ENCODE measurements at regions not wholly inside any gene's neighbourhood (a gene's known extent, or its start where the extent isn't known, plus 50 kb on each side); places are given as distances from the start of the nearest gene placed in this dataset.
"Not testable (repeated sequence)": the region's sequence is repeated elsewhere in the genome, so short reads cannot be mapped to it uniquely, and the experiment has no call there.

- DNase-seq = no peak
Observed at GRCh38 chr7:34497153-34497777, 160.8 kb upstream of the NPSR1 start.

GRCh38 chr7:34501156-34501555 lies 156.9 kb upstream of the NPSR1 start:
- no peak for DNase-seq

- no peak for DNase-seq
Observed at GRCh38 chr7:34507191-34507590, 150.8 kb upstream of the NPSR1 start.

- DNase-seq = no peak
Observed at GRCh38 chr7:34523226-34523918, 134.6 kb upstream of the NPSR1 start.

- no peak for DNase-seq
Observed at GRCh38 chr7:34530259-34530658, 127.8 kb upstream of the NPSR1 start.

GRCh38 chr7:34539003-34539402 lies 119.0 kb upstream of the NPSR1 start:
- DNase-seq = no peak

GRCh38 chr7:34544621-34545020 lies 113.4 kb upstream of the NPSR1 start:
- no peak for DNase-seq

GRCh38 chr7:34550996-34551395 lies 107.0 kb upstream of the NPSR1 start:
- no peak for DNase-seq

GRCh38 chr7:34552502-34552901 lies 105.5 kb upstream of the NPSR1 start:
- no peak for DNase-seq

GRCh38 chr7:34558022-34558421 lies 100.0 kb upstream of the NPSR1 start:
- no peak for DNase-seq

GRCh38 chr7:34564091-34564490 lies 93.9 kb upstream of the NPSR1 start:
- DNase-seq = no peak

GRCh38 chr7:34567906-34568305 lies 90.1 kb upstream of the NPSR1 start:
- DNase-seq = no peak

GRCh38 chr7:34569975-34570699 lies 87.9 kb upstream of the NPSR1 start:
- no peak for DNase-seq

- DNase-seq = no peak
Observed at GRCh38 chr7:34575006-34575405, 83.0 kb upstream of the NPSR1 start.

GRCh38 chr7:34577934-34578333 lies 80.1 kb upstream of the NPSR1 start:
- DNase-seq = not testable (repeated sequence)

GRCh38 chr7:34581698-34582097 lies 76.3 kb upstream of the NPSR1 start:
- not testable (repeated sequence) for DNase-seq

- no peak for DNase-seq
Observed at GRCh38 chr7:34584526-34584925, 73.5 kb upstream of the NPSR1 start.

GRCh38 chr7:34596887-34597286 lies 61.1 kb upstream of the NPSR1 start:
- no peak for DNase-seq

GRCh38 chr7:34603711-34604444 lies 54.1 kb upstream of the NPSR1 start:
- DNase-seq = no peak
